HFFc6 (cell line): ENCODE measurements at regions not wholly inside any gene's neighbourhood (a gene's known extent, or its start where the extent isn't known, plus 50 kb on each side); places are given as distances from the start of the nearest gene placed in this dataset.

Source experiments
- DNase-seq: peaks from one replicate; pipeline ENCODE4 v3.0.0-alpha.2; 2018
- H3K27ac Mint-ChIP-seq: 2 replicates; pipeline ENCODE4 v1.8.0; 2020; ENCODE audit warnings: mild to moderate bottlenecking, mixed read lengths
- H3K27me3 Mint-ChIP-seq: 2 replicates; pipeline ENCODE4 v1.8.0; 2021; ENCODE audit warnings: mild to moderate bottlenecking, moderate library complexity, mixed read lengths; ENCODE audit not compliant: insufficient read depth
- H3K36me3 Mint-ChIP-seq: 2 replicates; pipeline ENCODE4 v1.8.0; 2021; ENCODE audit warnings: low read depth, mixed read lengths
- H3K4me1 Mint-ChIP-seq: 2 replicates; pipeline ENCODE4 v1.8.0; 2020; ENCODE audit warnings: low read depth, mixed read lengths
- H3K4me3 Mint-ChIP-seq: 2 replicates; pipeline ENCODE4 v1.8.0; 2020; ENCODE audit warnings: mild to moderate bottlenecking, moderate library complexity, mixed read lengths
- H3K9me3 Mint-ChIP-seq: 2 replicates; pipeline ENCODE4 v1.8.0; 2020; ENCODE audit warnings: mild to moderate bottlenecking, mixed read lengths
- TF ChIP-seq, protein P1 (sequence below): fragments of 200-600 bp; sonication (generic); IDR thresholded peaks from 2 replicates; pipeline ENCODE4 v1.5.0; 2021; ENCODE audit warnings: antibody characterized with exemption, mild to moderate bottlenecking

DNA sequence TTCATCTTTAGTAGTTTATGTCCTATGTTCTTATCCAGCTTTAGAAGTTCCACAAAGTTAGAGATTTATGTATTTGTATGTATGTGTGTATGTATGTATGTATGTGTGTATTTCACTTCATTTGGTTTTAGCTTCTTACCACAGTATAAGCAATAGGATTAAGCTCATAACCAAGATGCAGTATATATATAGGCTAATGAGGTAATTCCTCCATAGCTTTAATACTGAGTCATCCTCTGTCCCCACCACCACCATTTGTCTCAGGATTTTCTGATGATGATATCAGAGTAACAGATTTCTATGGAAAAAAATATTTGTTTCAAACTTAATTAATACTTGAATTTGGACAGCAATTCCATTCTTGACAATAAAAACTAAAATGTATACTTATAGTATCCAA lies 159.2 kb downstream of the SOX11 start:
- no peak for DNase-seq
- no peak overlapping the region for H3K27ac Mint-ChIP-seq
- peaks cover 62% of the 10 kb centered on the region for H3K9me3 Mint-ChIP-seq
- no peak overlapping the region for H3K4me3 Mint-ChIP-seq
- TF ChIP-seq, protein P1, sequence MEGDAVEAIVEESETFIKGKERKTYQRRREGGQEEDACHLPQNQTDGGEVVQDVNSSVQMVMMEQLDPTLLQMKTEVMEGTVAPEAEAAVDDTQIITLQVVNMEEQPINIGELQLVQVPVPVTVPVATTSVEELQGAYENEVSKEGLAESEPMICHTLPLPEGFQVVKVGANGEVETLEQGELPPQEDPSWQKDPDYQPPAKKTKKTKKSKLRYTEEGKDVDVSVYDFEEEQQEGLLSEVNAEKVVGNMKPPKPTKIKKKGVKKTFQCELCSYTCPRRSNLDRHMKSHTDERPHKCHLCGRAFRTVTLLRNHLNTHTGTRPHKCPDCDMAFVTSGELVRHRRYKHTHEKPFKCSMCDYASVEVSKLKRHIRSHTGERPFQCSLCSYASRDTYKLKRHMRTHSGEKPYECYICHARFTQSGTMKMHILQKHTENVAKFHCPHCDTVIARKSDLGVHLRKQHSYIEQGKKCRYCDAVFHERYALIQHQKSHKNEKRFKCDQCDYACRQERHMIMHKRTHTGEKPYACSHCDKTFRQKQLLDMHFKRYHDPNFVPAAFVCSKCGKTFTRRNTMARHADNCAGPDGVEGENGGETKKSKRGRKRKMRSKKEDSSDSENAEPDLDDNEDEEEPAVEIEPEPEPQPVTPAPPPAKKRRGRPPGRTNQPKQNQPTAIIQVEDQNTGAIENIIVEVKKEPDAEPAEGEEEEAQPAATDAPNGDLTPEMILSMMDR = no peak
- H3K4me1 Mint-ChIP-seq = no peaks in the 10 kb centered on the region
- H3K36me3 Mint-ChIP-seq = 0 out of 2 replicates have a peak, but pooled peaks cover 2% of the 10 kb centered on the region
- no peaks in the 10 kb centered on the region for H3K27me3 Mint-ChIP-seq

DNA sequence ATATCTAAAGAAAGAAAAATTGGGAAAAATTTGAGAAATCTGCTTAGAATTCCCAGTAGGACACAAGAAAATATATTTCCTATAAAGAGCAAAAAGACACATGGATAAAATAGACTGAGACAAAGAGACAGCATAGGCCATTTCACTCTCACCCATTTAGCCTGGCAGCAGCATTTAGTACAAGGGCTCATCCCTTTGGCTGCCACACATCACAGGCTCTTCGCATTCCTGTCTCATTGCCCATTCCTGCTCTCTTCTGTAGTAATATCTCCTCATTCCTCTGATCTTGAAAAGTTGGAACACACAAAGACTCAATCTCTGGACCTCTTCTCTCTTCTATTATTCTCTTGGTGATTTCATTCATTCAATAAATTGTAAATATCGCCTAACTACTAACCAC lies 162.6 kb downstream of the SOX11 start:
- TF ChIP-seq, protein P1 = no peak
- Mint-ChIP-seq H3K4me1 (no peaks in the 10 kb centered on the region), H3K9me3 (peaks cover 60% of the 10 kb centered on the region), H3K27me3 (no peaks in the 10 kb centered on the region), H3K4me3 (no peak overlapping the region), H3K36me3 (no peaks in the 10 kb centered on the region), H3K27ac (no peak overlapping the region)
- no peak for DNase-seq

DNA sequence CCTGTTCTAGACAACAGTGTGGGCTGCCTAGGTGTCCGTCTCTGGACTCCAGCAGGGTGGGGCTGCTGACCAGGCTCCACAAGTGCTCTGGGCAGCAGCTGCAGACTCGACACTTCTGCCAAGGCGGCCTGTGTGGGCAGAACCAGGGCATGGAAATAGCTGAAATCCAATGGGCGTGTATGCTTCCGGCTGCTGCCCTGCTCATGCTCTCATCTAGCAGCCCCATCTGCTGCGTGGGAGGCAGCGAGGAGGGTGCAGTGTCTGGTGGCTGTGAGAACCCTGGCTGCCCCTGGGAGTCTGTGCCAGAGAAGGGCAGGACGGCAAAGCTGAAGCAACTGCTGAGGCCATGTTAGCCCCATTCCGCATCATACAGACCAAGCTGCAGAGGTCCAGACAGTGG lies 174.9 kb downstream of the SOX11 start:
- no peak for DNase-seq
- Mint-ChIP-seq H3K27me3 (no peaks in the 10 kb centered on the region), H3K9me3 (peaks cover 64% of the 10 kb centered on the region), H3K27ac (no peak overlapping the region), H3K4me3 (no peak overlapping the region), H3K4me1 (no peaks in the 10 kb centered on the region), H3K36me3 (no peaks in the 10 kb centered on the region)
- TF ChIP-seq, protein P1 = no peak

DNA sequence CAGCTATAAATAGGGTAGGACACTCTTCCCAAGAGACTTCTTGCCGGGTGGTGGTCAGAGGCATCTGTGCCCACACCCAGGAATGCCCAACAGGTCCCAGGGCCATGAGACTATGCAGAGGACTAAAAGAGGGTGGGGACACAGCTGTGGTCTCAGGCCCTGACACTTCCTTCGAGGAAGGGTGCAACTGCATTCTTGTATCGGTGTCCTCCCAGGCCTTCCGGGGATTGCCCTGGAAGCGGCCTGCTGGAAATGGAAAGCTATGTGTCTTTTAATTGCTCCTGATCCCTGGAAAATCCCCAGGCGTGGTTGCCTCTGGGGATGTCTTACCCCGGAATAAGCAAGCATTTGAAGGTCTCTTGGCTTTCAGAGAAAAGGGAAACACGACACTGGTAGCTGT lies 176.7 kb downstream of the SOX11 start:
- Mint-ChIP-seq H3K9me3 (peaks cover 59% of the 10 kb centered on the region), H3K4me3 (no peak overlapping the region), H3K4me1 (no peaks in the 10 kb centered on the region), H3K36me3 (no peaks in the 10 kb centered on the region), H3K27ac (no peak overlapping the region), H3K27me3 (no peaks in the 10 kb centered on the region)
- no peak for DNase-seq
- TF ChIP-seq, protein P1 = no peak

DNA sequence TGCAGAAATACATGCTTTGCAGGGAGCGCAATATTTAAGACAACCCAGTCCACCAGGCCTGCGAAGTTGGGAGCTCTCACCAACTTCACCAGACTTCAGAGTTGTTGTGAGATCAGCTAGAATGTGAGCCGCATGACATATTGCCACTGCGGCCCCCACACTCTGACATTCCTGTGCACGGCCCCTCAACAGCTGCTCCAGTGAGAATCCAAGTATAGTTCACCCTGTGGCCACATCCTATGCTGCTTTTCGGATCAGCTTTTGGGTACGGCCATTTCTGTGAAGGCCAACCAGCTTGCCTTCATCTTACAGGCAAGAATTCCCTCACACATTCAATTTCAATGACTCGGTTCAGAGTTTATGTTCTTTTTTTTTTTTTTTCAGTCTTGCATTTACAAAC lies 177.8 kb downstream of the SOX11 start:
- H3K27me3 Mint-ChIP-seq = no peaks in the 10 kb centered on the region
- H3K4me1 Mint-ChIP-seq = no peaks in the 10 kb centered on the region
- H3K9me3 Mint-ChIP-seq = peaks cover 51% of the 10 kb centered on the region
- no peak for DNase-seq
- no peak overlapping the region for H3K4me3 Mint-ChIP-seq
- no peak overlapping the region for H3K27ac Mint-ChIP-seq
- TF ChIP-seq, protein P1 = no peak
- no peaks in the 10 kb centered on the region for H3K36me3 Mint-ChIP-seq

DNA sequence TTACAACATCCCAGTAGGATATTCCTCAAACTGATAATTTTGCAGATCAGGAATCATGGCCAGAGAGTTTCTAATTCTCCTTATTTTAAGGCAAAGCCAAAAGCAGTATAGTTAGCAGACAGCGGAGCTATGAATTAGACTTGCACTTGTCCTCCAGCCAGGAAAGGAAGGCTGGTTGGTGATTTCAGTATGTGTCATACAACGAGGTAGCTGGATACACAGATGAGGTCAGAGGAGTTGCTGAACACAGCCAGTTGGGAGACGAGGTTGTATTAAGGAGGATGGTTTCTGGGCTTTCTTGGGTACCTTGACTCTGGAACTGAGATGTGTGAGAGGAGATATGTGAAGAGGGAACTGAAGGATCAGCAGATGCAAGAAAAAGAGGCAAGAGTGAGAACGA lies 185.2 kb downstream of the SOX11 start:
- TF ChIP-seq, protein P1 = no peak
- no peak for DNase-seq
- H3K9me3 Mint-ChIP-seq = peaks cover 60% of the 10 kb centered on the region
- no peaks in the 10 kb centered on the region for H3K36me3 Mint-ChIP-seq
- H3K4me1 Mint-ChIP-seq = no peaks in the 10 kb centered on the region
- no peak overlapping the region for H3K27ac Mint-ChIP-seq
- no peaks in the 10 kb centered on the region; the same call in 1 of the 2 replicates for H3K27me3 Mint-ChIP-seq
- H3K4me3 Mint-ChIP-seq = no peak overlapping the region
